PC-9 (cell line): ENCODE measurements at regions not wholly inside any gene's neighbourhood (a gene's known extent, or its start where the extent isn't known, plus 50 kb on each side); places are given as distances from the start of the nearest gene placed in this dataset.

ENCODE experiments used
- BruUV-seq: library from RNA; stranded (reverse); fragments of 400-500 nt; replicated peaks from 2 replicates; lab custom pipeline; 2021; lab: Mats Ljungman, UMichigan
- CTCF ChIA-PET: fragments of 300-600 bp; sonication (Branson Sonifier 250); formaldehyde crosslinking; loops from one replicate; lab custom pipeline; 2022; ENCODE audit warnings: antibody characterized with exemption; lab: Charles Lee
- POLR2A ChIA-PET: fragments of 300-600 bp; sonication (Branson Sonifier 250); formaldehyde crosslinking; loops from one replicate; lab custom pipeline; 2022; ENCODE audit warnings: antibody characterized with exemption; ENCODE audit not compliant: unreplicated experiment; lab: Charles Lee
- DNase-seq, 2 experiments: peaks; one replicate each; pipeline versions ENCODE4 v3.0.0 to v3.0.0-alpha.2; 2015 to 2022; ENCODE audit warnings: mixed read lengths in 1 of 2
- H2AFZ ChIP-seq: fragments of 200-600 bp; sonication (generic); 2 replicates; pipeline ENCODE4 v1.8.1; 2017; ENCODE audit warnings: antibody characterized with exemption
- H3F3A ChIP-seq: fragments of 200-600 bp; sonication (generic); 2 replicates; pipeline ENCODE4 v1.8.1; 2017; ENCODE audit warnings: antibody characterized with exemption, mild to moderate bottlenecking, low read depth; ENCODE audit not compliant: insufficient read depth
- H3K27ac ChIP-seq: fragments of 200-600 bp; sonication (generic); 2 replicates; pipeline ENCODE4 v1.6.1; 2016; ENCODE audit warnings: mixed run types
- H3K27me3 ChIP-seq: fragments of 200-600 bp; sonication (generic); 2 replicates; pipeline ENCODE4 v1.6.1; 2016; ENCODE audit warnings: low read depth, mixed run types; ENCODE audit not compliant: insufficient read depth
- H3K36me3 ChIP-seq: fragments of 200-600 bp; sonication (generic); 2 replicates; pipeline ENCODE4 v1.6.1; 2016; ENCODE audit warnings: low read depth, mixed run types
- H3K4me1 ChIP-seq: fragments of 200-600 bp; sonication (generic); replicated peaks from 2 replicates; pipeline ENCODE4 v1.6.1; 2016; ENCODE audit warnings: mixed run types; ENCODE audit not compliant: insufficient read depth
- H3K4me2 ChIP-seq: fragments of 200-600 bp; sonication (generic); 2 replicates; pipeline ENCODE4 v1.6.1; 2017; ENCODE audit warnings: mixed run types
- H3K4me3 ChIP-seq: fragments of 200-600 bp; sonication (generic); 2 replicates; pipeline ENCODE4 v1.6.1; 2016; ENCODE audit warnings: mixed run types
- H3K79me2 ChIP-seq: fragments of 200-600 bp; sonication (generic); 2 replicates; pipeline ENCODE4 v1.6.1; 2017; ENCODE audit warnings: low read depth, mixed run types
- H3K9me2 ChIP-seq: fragments of 200-600 bp; sonication (generic); 2 replicates; pipeline ENCODE4 v1.8.1; 2017; ENCODE audit warnings: mild to moderate bottlenecking; ENCODE audit not compliant: insufficient read depth
- H3K9me3 ChIP-seq: fragments of 200-600 bp; sonication (generic); 2 replicates; pipeline ENCODE4 v1.8.1; 2016; ENCODE audit warnings: low read depth; ENCODE audit not compliant: insufficient read depth
- H4K20me1 ChIP-seq: fragments of 200-600 bp; sonication (generic); 2 replicates; pipeline ENCODE4 v1.8.1; 2017; ENCODE audit not compliant: insufficient read depth
- CTCF ChIP-seq: fragments of 200-600 bp; sonication (generic); conservative IDR thresholded peaks from 2 replicates; pipeline ENCODE4 v1.6.1; 2017; ENCODE audit warnings: mixed run types, antibody characterized with exemption, mild to moderate bottlenecking, moderate library complexity
- EZH2 ChIP-seq: fragments of 200-600 bp; sonication (generic); IDR thresholded peaks from 2 replicates; pipeline ENCODE4 v1.8.0; 2017; ENCODE audit warnings: antibody characterized with exemption, low read depth
- intact Hi-C: fragments of 100-400 bp; cut with micrococcal nuclease; formaldehyde crosslinking; loops from one replicate; pipeline ENCODE4 v1.10.0; 2022; ENCODE audit not compliant: unreplicated experiment

GRCh38 chr11:116576526-116576925, 196.3 kb downstream of the BUD13 start:
- CTCF ChIA-PET = no interaction called here

GRCh38 chr11:116567721-116568242, 205.0 kb downstream of the BUD13 start:
- Histone ChIP-seq H3F3A (no peaks in the 10 kb centered on the region), H3K4me1 (no peaks in the 10 kb centered on the region), H2AFZ (no peak overlapping the region), H3K79me2 (no peaks in the 10 kb centered on the region), H3K27me3 (peaks cover 79% of the 10 kb centered on the region), H3K27ac (no peak overlapping the region), H3K9me3 (no peaks in the 10 kb centered on the region), H3K4me3 (no peak overlapping the region), H3K9me2 (no peaks in the 10 kb centered on the region), H3K36me3 (no peaks in the 10 kb centered on the region), H4K20me1 (no peaks in the 10 kb centered on the region), H3K4me2 (no peak overlapping the region)
- no peak for DNase-seq
- POLR2A ChIA-PET = no interaction called here
- CTCF ChIA-PET = no interaction called here
- intact Hi-C loops = no loop called here
- TF ChIP-seq EZH2 (no peak), CTCF (no peak)
- BruUV-seq = no TSS peak

More at GRCh38 chr11:116576526-116576925, 196.3 kb downstream of the BUD13 start:
- Histone ChIP-seq H3K9me3 (no peaks in the 10 kb centered on the region), H3K27ac (no peak overlapping the region), H2AFZ (no peak overlapping the region), H4K20me1 (no peaks in the 10 kb centered on the region), H3K4me1 (no peaks in the 10 kb centered on the region), H3K27me3 (peaks cover 49% of the 10 kb centered on the region), H3K9me2 (no peaks in the 10 kb centered on the region), H3K4me3 (no peak overlapping the region), H3K4me2 (no peak overlapping the region), H3F3A (no peaks in the 10 kb centered on the region), H3K79me2 (no peaks in the 10 kb centered on the region), H3K36me3 (no peaks in the 10 kb centered on the region)
- intact Hi-C loops = no loop called here
- no peak for DNase-seq
- POLR2A ChIA-PET = no interaction called here
- no peak for TF ChIP-seq EZH2
- TF ChIP-seq CTCF = no peak
- no TSS peak for BruUV-seq

- H3K9me3 ChIP-seq = no peaks in the 10 kb centered on the region
- no peaks in the 10 kb centered on the region for H3K4me1 ChIP-seq
- DNase-seq = no peak
- no peaks in the 10 kb centered on the region for H3K9me2 ChIP-seq
- no peaks in the 10 kb centered on the region for H3K79me2 ChIP-seq
- peaks cover 94% of the 10 kb centered on the region for H3K27me3 ChIP-seq
- no peak overlapping the region for H2AFZ ChIP-seq
- no peak overlapping the region for H3K27ac ChIP-seq
- intact Hi-C loops = no loop called here
- H3K4me2 ChIP-seq = no peak overlapping the region
- no peaks in the 10 kb centered on the region for H4K20me1 ChIP-seq
- BruUV-seq = no TSS peak
- CTCF ChIA-PET = no interaction called here
- TF ChIP-seq CTCF (no peak), EZH2 (no peak)
- no peaks in the 10 kb centered on the region for H3K36me3 ChIP-seq
- POLR2A ChIA-PET = no interaction called here
- H3F3A ChIP-seq = no peaks in the 10 kb centered on the region
- no peak overlapping the region for H3K4me3 ChIP-seq
These were observed 209.1 kb downstream of the BUD13 start for GRCh38 chr11:116563712-116564047.
